HFFc6 (cell line): ENCODE measurements at regions not wholly inside any gene's neighbourhood (a gene's known extent, or its start where the extent isn't known, plus 50 kb on each side); places are given as distances from the start of the nearest gene placed in this dataset.

Source experiments
- DNase-seq: peaks from one replicate; pipeline ENCODE4 v3.0.0-alpha.2; 2018
- H3K27ac Mint-ChIP-seq: 2 replicates; pipeline ENCODE4 v1.8.0; 2020; ENCODE audit warnings: mild to moderate bottlenecking, mixed read lengths
- H3K27me3 Mint-ChIP-seq: 2 replicates; pipeline ENCODE4 v1.8.0; 2021; ENCODE audit warnings: mild to moderate bottlenecking, moderate library complexity, mixed read lengths; ENCODE audit not compliant: insufficient read depth
- H3K36me3 Mint-ChIP-seq: 2 replicates; pipeline ENCODE4 v1.8.0; 2021; ENCODE audit warnings: low read depth, mixed read lengths
- H3K4me1 Mint-ChIP-seq: 2 replicates; pipeline ENCODE4 v1.8.0; 2020; ENCODE audit warnings: low read depth, mixed read lengths
- H3K4me3 Mint-ChIP-seq: 2 replicates; pipeline ENCODE4 v1.8.0; 2020; ENCODE audit warnings: mild to moderate bottlenecking, moderate library complexity, mixed read lengths
- H3K9me3 Mint-ChIP-seq: 2 replicates; pipeline ENCODE4 v1.8.0; 2020; ENCODE audit warnings: mild to moderate bottlenecking, mixed read lengths
- CTCF ChIP-seq: fragments of 200-600 bp; sonication (generic); IDR thresholded peaks from 2 replicates; pipeline ENCODE4 v1.5.0; 2021; ENCODE audit warnings: antibody characterized with exemption, mild to moderate bottlenecking

- no peak overlapping the region for H3K4me3 Mint-ChIP-seq
- H3K27ac Mint-ChIP-seq = no peak overlapping the region
- peaks cover 2% of the 10 kb centered on the region for H3K27me3 Mint-ChIP-seq
- H3K4me1 Mint-ChIP-seq = peaks cover 26% of the 10 kb centered on the region
- no peaks in the 10 kb centered on the region for H3K36me3 Mint-ChIP-seq
- H3K9me3 Mint-ChIP-seq = no peaks in the 10 kb centered on the region
- DNase-seq = no peak
- no peak for TF ChIP-seq CTCF
Measured at GRCh38 chr6:40728643-40729042, 141.5 kb upstream of the LRFN2 start.

GRCh38 chr6:40727271-40727670 is 140.1 kb upstream of the LRFN2 start:
- no peak for DNase-seq
- Mint-ChIP-seq H3K36me3 (no peaks in the 10 kb centered on the region), H3K27me3 (peaks cover 3% of the 10 kb centered on the region), H3K4me1 (peaks cover 28% of the 10 kb centered on the region), H3K27ac (no peak overlapping the region), H3K9me3 (no peaks in the 10 kb centered on the region), H3K4me3 (no peak overlapping the region)
- no peak for TF ChIP-seq CTCF

- no peaks in the 10 kb centered on the region for H3K9me3 Mint-ChIP-seq
- no peak for DNase-seq
- no peak overlapping the region for H3K27ac Mint-ChIP-seq
- H3K4me3 Mint-ChIP-seq = no peak overlapping the region
- H3K4me1 Mint-ChIP-seq = peaks cover 32% of the 10 kb centered on the region
- TF ChIP-seq CTCF = no peak
- H3K27me3 Mint-ChIP-seq = peaks cover 3% of the 10 kb centered on the region
- no peaks in the 10 kb centered on the region for H3K36me3 Mint-ChIP-seq
Measured at GRCh38 chr6:40726853-40727252, 139.7 kb upstream of the LRFN2 start.

- no peaks in the 10 kb centered on the region for H3K36me3 Mint-ChIP-seq
- TF ChIP-seq CTCF = no peak
- no peaks in the 10 kb centered on the region for H3K9me3 Mint-ChIP-seq
- H3K4me1 Mint-ChIP-seq = peaks cover 37% of the 10 kb centered on the region
- no peak overlapping the region for H3K27ac Mint-ChIP-seq
- peaks cover 3% of the 10 kb centered on the region for H3K27me3 Mint-ChIP-seq
- no peak for DNase-seq
- H3K4me3 Mint-ChIP-seq = no peak overlapping the region
Measured at GRCh38 chr6:40725390-40725789, 138.2 kb upstream of the LRFN2 start.

- Mint-ChIP-seq H3K4me3 (no peak overlapping the region), H3K36me3 (no peaks in the 10 kb centered on the region), H3K27ac (no peak overlapping the region), H3K9me3 (no peaks in the 10 kb centered on the region), H3K4me1 (peaks cover 42% of the 10 kb centered on the region), H3K27me3 (peaks cover 2% of the 10 kb centered on the region)
- no peak for DNase-seq
- 0 out of 2 replicates have a peak, but pooled peaks have one; percentile 17 for TF ChIP-seq CTCF
Measured at GRCh38 chr6:40724886-40725285, 137.7 kb upstream of the LRFN2 start.

- TF ChIP-seq CTCF = no peak
- H3K27ac Mint-ChIP-seq = peak overlapping the region; percentile 71
- H3K27me3 Mint-ChIP-seq = peaks cover 2% of the 10 kb centered on the region
- H3K4me1 Mint-ChIP-seq = peaks cover 51% of the 10 kb centered on the region
- H3K4me3 Mint-ChIP-seq = no peak overlapping the region
- H3K36me3 Mint-ChIP-seq = no peaks in the 10 kb centered on the region
- no peaks in the 10 kb centered on the region for H3K9me3 Mint-ChIP-seq
- peak; percentile 50 for DNase-seq
Measured at GRCh38 chr6:40723967-40724366, 136.8 kb upstream of the LRFN2 start.
